ENCODE measurements at regions not wholly inside any gene's neighbourhood (a gene's known extent, or its start where the extent isn't known, plus 50 kb on each side); places are given as distances from the start of the nearest gene placed in this dataset.

GRCh38 chr16:87182759-87183158, 134.4 kb downstream of the C16orf95 start:
- Histone ChIP-seq H3K4me2 (no peak overlapping the region), H3K9me3 (no peaks in the 10 kb centered on the region), H3K27ac (no peak overlapping the region), H3K4me3 (no peak overlapping the region), H3K4me1 (peaks cover 8% of the 10 kb centered on the region; the same call in 2 of the 3 replicates)
- ChIA-PET POLR2A (no interaction called here), CTCF (interaction anchor here (1.0 kb wide), 1 partner anchor 21 kb away, joined by 3 read pairs; no protein-coding TSS in a partner anchor)
- no peak for FAIRE-seq
- no peak for TF ChIP-seq FOSL2 (IDR thresholded peaks at IDR 0.05)
- no peak for TF ChIP-seq FOSL2 (CRISPR knock-in tag; IDR thresholded peaks at IDR 0.05)
- no peak for TF ChIP-seq BCL3 (IDR thresholded peaks at IDR 0.05)
- TF ChIP-seq HOXB5 (CRISPR knock-in tag; IDR thresholded peaks at IDR 0.05): no peak
- no peak for TF ChIP-seq MYC (IDR thresholded peaks at IDR 0.05; ENCODE audit: borderline replicate concordance, low read length)
- no peak for TF ChIP-seq CBX2 (IDR thresholded peaks at IDR 0.05; ENCODE audit: borderline replicate concordance, low read depth)
- no peak for TF ChIP-seq HDAC2 (IDR thresholded peaks at IDR 0.05)
- TF ChIP-seq MAFK (IDR thresholded peaks at IDR 0.05; ENCODE audit: partially characterized antibody): peak; percentile 31
- no peak for TF ChIP-seq SREBF2 (IDR thresholded peaks at IDR 0.05)
- no peak for TF ChIP-seq HES2 (IDR thresholded peaks at IDR 0.05)
- no peak for ATAC-seq
- no peak for DNase-seq (ENCODE audit: low read depth in 1 of 2, low spot score in 1 of 2)
- WGBS (ENCODE audit: missing lambda C conversion rate): 61% methylated on average over 3 of the region's 3 CpGs

GRCh38 chr16:87183647-87184046, 133.5 kb downstream of the C16orf95 start:
- no peak for DNase-seq (ENCODE audit: low read depth in 1 of 2, low spot score in 1 of 2)
- FAIRE-seq: no peak
- TF ChIP-seq E2F6 (IDR thresholded peaks at IDR 0.05; ENCODE audit: borderline replicate concordance, low read depth): no peak
- no peak for TF ChIP-seq PBX3 (IDR thresholded peaks at IDR 0.05)
- TF ChIP-seq KDM1A (IDR thresholded peaks at IDR 0.05; ENCODE audit: low read depth): no peak
- ChIA-PET POLR2A (no interaction called here), CTCF (interaction anchor here (0.5 to 1.9 kb wide), 3 partner anchors 95 to 983 kb away, joined by 4 to 10 read pairs (median 6); no protein-coding TSS in a partner anchor)
- H3K27ac ChIP-seq: no peak overlapping the region
- 55% methylated on average over 8 of the region's 10 CpGs for WGBS (ENCODE audit: missing lambda C conversion rate)
- H3K9me3 ChIP-seq: no peaks in the 10 kb centered on the region
- peak in 1 of 2 experiments; percentile 73; a peak in 3 of 6 replicates for ATAC-seq
- no peak overlapping the region for H3K4me2 ChIP-seq
- peaks cover 8% of the 10 kb centered on the region; the same call in 2 of the 3 replicates for H3K4me1 ChIP-seq
- H3K4me3 ChIP-seq: no peak overlapping the region

- 67% methylated on average over 8 of the region's 8 CpGs for WGBS (ENCODE audit: missing lambda C conversion rate)
- ChIA-PET POLR2A (no interaction called here), CTCF (interaction anchor here (0.7 to 1.9 kb wide), 5 partner anchors 15 to 123 kb away, joined by 3 to 10 read pairs (median 3); no protein-coding TSS in a partner anchor)
- ATAC-seq (no peak), DNase-seq (ENCODE audit: low read depth in 1 of 2, low spot score in 1 of 2) (no peak), FAIRE-seq (no peak)
- no peaks in the 10 kb centered on the region for H3K4me1 ChIP-seq
- H3K4me3 ChIP-seq: no peak overlapping the region
- H3K4me2 ChIP-seq: no peak overlapping the region
- no peak for TF ChIP-seq BHLHE40 (IDR thresholded peaks at IDR 0.05; ENCODE audit: low read depth, low read length)
- no peak for TF ChIP-seq TFCP2L1 (CRISPR knock-in tag; IDR thresholded peaks at IDR 0.05)
- no peak for TF ChIP-seq SMC3 (IDR thresholded peaks at IDR 0.05)
- TF ChIP-seq REST (IDR thresholded peaks at IDR 0.05): no peak
- TF ChIP-seq EP300 (IDR thresholded peaks at IDR 0.05): no peak
- TF ChIP-seq FOSL2 (IDR thresholded peaks at IDR 0.05): no peak
- no peak for TF ChIP-seq FOSL2 (CRISPR knock-in tag; IDR thresholded peaks at IDR 0.05)
- no peak overlapping the region for H3K27ac ChIP-seq
- peaks cover 7% of the 10 kb centered on the region; the same call in 2 of the 3 replicates for H3K9me3 ChIP-seq
Observed at GRCh38 chr16:87185308-87185707, 131.9 kb downstream of the C16orf95 start.

All from A549 (cell line).